ENCODE measurements at regions not wholly inside any gene's neighbourhood (a gene's known extent, or its start where the extent isn't known, plus 50 kb on each side); places are given as distances from the start of the nearest gene placed in this dataset.

DNA sequence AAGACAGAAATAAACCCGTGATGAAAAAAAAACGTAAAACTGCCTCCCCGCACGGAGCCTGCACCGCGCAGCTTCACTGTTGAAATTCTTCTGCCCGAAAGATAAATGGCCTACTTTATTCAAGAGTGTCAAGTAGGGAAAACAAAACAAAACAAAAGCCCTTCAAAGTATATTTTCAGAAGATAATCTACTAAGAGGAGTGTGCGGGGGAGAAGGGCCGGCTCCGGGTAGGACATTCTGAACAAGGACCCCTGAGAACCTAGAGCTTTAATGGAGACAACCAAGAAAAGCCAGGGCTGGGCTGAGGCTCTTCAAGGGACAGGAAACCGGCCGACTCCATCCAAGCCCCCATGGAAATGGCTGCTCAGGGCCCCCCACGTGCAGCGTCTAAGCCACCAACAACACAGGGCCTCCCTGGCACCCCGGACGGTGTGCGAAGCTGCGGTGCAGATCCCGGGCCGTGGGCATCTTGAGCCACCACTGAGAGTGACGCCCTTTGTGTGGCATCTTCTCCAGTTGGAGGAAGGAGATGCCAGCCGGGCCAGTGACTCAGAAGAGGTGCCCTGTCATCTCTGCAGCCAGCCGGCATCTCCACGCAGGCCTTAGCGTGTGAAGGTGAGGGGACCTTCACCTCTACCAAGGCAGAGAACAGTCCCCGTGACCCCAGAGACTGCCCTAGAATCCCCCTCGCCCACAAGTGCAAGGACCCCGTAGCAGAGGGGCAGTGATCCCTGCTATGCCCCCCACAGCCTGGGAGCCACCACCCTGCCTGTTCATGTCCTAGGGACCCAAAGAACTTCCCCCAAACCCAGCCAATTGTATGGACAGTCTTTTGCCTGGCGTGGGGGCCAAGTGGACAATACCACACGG is 250.8 kb downstream of the C16orf95 start:
- intact Hi-C loops (cut with DNase I): no loop called here
- peak in 2 of 42 donors; percentile 11 to 20 for DNase-seq

DNA sequence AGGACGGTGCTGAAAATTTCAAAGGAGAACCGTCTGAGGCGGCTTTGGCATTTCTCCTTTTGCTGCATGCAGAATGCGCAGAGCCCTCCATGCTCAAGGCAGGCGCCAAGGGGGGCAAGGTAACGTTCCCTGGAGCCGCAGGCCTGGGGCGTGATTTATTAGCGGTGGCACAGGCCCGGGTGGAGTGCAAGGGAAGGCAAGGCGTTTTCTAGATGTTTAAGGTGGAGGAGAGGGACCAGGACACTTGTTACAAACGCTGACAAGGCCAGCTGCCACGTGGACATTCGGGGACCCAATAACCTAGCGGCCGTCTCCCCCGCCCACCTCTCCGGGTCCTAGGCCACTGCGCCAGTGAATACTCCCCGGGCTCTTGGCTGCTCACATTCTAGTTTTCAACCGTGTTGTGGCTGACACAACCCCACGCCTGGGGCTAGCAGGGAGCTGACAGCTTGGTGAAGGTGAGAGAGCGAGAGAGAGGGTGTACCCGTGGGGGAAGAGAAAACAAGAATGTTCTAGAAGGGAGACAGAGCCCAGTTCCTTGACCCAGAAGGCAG is 250.1 kb downstream of the C16orf95 start:
- peak in 2 of 42 donors; percentile 15 to 22 for DNase-seq
- intact Hi-C loops (cut with DNase I): no loop called here

DNA sequence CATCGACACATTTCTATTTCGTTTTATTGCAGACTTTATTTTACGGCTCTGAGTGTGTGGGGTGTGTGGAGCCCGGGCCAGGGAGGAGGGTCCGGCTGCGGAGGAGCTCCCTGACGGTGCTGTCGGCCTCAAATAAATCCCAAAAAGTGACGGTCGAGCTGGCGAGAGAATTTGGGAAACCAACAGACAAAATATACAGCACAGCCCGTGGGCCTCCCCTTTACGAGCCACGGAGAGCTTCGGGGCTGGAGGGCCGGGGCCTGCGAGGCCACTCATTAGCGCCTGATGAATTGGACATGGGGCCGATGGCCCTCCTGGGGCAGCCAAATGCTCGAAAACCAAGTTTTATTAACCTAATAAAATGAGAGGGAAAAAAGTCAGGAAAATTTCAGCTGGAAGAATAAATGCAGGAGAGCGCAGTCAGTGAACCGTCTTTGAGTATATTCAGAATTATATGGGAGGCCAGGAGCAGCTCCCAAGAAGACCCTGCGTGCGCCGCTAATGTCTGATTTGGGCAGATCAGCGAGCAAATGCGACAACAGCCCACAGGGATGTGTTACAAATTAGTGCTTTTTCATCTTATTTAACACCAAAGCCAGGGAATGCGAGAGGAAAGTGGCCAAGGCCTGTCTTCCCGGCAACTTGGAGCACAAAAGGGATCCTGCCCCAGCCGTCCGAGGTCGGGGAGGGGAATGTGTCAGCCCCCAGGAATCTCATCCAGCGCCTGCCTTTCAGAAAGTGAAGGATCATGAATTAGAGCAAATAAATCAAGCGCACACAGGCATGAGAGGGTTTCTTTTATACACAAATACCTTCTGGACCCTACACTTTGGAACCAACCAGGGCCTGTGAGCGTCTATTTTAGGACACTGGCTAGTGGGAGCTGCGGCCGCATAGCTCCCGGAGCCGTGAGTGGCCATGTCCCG is 249.1 kb downstream of the C16orf95 start:
- DNase-seq: peak in 4 of 42 donors; percentile 23 to 55 (median 40)
- intact Hi-C loops (cut with DNase I): no loop called here

DNA sequence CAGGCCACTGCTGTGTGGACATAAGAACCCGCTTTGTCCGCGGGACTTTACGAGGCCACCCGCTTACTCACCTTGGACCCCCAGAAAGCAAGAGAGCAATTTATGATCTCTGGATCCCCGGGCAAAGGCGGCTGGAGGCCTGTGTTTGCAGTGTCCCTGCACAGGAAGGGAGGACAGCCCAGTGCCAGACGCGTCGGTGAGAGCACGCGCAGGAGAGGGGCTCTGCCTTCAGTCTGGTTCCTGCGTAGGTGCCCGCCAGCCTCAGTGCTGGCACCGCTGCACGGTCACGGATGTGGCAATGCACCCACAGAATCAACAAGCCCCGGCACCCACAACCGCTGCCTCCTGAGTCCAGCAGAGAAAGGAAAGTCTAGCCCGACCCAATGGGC is 248.4 kb downstream of the C16orf95 start:
- peak in 2 of 42 donors; percentile 21 to 35 for DNase-seq
- intact Hi-C loops (cut with DNase I): no loop called here

DNA sequence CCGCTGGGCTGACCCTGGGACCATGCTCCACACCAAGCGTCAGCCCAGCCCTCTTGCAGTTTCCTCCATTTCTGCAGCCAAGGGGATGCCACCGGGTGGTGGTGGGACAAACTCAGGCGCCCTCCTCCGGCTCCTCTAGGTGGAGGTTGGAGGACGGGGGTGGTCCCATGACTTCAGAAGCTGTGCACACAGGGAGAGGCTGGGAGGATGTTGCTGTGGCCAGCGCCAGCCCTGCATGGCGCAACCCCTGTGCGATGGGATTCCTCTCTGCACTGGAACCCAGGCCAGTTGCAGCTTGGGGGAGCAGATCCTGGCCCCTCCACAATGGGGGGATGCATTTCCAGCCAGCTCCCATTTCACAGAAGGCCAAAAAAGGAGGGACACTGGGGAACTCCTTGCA is 246.5 kb downstream of the C16orf95 start:
- intact Hi-C loops (cut with DNase I): no loop called here
- DNase-seq: peak in 2 of 42 donors; percentile 2 to 21

DNA sequence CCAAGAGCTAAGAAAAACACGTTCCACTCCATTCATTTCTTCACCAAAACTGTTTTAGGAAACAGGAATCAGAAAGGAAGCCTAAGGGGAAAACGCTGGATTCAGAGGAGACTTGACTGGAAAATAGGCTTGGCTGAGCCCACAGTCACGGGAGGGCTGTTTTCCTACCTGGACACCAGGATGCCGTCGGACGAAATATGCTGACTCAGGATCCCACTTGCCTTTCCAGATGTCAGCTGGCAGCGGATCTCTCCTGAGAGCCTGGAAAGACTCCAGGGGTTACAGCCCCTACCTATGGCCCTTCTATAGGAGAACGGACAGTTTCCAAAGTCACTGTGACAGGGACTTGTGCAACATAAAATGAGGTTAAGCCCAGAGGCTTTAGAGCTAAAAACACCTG is 245.1 kb downstream of the C16orf95 start:
- intact Hi-C loops (cut with DNase I): no loop called here
- DNase-seq: peak in 1 of 42 donors; percentile 16

DNA sequence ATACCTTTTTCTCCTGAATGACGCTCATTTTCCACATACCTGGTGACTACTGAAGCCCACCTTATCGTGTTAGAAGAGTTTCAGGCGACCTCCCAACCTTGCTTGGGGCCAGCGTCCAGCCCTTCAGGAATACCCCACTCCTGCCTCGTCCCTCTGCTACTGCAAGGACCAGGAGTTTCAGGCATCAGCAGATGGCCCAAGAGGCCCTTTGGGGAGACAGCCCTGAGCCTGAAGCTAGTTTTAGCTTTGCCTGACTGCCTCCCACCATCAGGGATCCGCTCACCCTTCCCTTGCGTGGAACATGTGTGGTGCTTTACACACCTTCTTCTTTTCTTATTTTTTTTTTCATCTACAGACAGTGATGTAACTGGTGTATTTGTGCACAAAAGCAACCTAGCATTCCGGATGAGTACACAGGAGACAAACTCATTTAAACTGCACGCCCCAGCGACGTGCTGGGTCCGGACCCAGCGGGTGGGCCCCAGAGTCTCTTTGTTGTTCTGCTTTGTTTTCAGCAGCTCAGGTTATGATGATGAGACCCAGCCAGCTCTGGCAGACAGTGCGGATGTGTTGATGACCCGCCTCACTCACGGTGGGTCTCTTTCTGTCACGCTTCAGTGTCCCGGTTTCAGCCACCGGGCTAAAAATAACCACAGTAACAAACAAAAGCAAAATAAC is 242.4 kb downstream of the C16orf95 start:
- peak in 1 of 42 donors; percentile 10 for DNase-seq
- intact Hi-C loops (cut with DNase I): no loop called here

DNA sequence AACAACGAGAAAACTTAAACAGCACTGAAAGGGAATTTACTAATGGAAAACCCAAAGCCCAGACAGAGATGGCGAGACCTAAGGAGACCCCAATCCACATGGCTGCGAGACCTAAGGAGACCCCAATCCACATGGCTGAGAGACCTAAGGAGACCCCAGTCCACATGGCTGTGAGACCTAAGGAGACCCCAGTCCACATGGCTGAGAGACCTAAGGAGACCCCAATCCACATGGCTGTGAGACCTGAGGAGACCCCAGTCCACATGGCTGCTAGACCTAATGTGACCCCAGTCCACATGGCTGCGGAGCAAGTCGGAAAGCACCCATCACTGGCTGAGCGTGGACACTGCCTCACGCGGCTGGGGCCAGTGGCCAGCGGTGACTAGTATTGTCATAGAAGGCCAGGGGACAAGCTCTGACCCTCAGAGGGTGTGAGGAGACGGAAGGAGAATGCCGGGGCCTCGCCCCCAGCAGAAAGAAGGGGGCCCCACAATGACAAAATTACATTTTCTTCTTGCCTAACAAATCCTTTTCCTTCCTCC is 241.8 kb downstream of the C16orf95 start:
- peak in 1 of 42 donors; percentile 4 for DNase-seq
- intact Hi-C loops (cut with DNase I): no loop called here

DNA sequence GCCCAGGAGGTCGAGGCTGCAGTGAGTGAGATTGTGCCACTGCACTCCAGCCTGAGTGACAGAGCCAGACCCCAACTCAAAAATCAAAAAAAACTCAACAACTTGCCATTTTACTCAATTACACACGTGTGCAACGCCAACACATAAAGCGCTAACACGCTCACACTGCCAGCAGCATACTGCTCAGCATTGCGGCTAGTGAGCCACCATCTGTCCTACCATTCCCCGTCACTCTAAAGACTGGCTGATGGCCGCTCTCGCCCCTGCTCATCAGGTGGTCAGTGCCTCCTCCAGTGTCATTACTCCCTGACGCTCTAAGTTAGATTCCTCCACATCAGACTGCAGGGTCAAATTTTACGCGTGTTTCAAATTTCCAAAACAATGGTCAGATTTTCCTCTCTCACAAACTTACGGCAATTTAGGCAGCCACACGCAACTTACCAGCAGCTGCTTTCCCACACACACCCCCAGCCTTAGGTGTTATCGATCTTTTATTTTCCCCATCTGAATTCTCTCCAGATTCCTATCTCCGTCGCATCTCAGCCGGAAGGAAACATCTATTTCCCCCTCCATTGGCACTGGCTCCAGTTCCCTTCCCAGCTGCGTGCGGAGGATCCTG is 240.8 kb downstream of the C16orf95 start:
- intact Hi-C loops (cut with DNase I): no loop called here
- peak in 1 of 42 donors; percentile 3 for DNase-seq

DNA sequence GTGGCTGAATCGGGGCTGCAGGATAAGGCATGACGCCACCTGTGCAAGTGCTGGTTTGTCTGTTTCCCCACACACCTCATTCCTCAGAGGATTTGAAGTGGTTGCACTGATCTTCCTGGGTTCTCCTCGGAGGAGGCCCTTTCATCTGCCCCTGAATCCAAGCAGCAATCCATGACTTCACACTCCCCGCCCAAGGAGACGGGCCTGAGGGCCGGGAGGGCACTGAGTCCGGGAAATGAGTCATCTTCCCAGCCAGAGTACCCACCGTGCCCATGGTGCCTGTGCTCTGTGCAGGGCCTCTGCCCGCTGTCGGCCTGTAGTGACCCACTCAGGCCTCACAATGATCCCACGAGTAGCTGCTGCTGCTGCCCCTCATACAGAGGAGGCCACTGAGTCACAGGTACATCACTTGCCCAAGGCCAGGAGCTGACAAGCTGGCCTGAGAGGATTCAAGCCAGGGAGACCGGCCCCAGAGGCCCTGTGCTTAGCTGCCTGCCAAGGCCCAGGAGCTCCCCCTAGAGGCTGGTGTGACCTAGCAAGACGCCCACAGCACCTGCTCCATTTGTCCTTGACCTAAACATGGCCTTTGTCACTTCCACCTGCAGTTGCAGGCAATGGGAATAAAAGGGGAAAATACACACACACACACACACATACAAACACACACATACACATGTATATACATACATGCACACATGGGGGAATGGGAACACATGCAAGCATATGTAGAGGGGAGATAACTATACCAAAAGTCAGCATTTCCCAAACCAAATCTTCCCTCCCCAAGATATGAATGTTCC is 240.0 kb downstream of the C16orf95 start:
- peak in 24 of 42 donors; percentile 13 to 67 (median 31) for DNase-seq
- intact Hi-C loops (cut with DNase I): no loop called here

DNA sequence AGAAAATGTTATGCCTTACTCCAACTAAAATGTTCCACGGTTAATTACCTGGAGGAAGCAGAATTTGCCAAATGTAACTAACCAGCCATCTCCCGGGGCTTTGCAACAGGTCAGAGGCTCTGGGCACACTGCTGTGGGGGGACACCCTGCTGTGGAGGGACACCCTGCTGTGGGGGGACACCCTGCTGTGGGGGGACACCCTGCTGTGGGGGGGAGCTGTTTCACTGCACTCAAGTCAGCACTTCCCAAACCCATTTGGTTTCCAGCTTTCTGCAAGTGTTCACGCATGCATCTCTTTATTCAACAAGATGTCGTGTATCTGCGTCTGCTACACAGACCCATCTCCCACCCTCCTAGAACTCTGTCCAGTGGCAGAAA is 239.5 kb downstream of the C16orf95 start:
- intact Hi-C loops (cut with DNase I): no loop called here
- DNase-seq: no peak

DNA sequence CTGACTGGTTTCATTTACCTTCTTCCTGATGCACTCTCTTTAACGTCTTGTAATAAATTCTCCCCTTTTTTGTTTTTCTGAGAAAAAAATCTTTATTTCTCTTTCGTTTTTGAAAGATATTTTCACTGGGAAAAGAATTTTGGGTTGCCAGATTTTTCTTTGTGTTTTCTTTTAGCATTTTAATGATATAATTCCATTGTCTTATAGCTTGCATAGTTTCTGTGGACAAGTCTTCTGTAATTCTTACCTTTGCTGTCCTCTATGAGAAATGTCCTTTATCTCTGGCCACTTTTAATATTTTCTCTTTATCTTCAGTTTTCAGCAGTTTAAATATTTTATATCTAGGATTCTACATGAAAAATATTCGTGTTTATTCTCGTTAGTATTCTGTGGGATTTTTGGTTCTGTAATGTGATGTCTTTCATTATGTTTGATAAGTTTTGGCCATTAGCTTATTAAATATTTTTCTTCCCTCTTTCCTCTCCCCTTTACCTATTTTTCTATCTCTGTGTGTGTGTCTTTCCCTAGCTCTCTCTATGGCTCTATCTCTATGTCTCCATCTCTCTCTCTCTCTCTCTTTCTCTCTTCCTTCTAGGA is 236.5 kb downstream of the C16orf95 start:
- DNase-seq: no peak
- intact Hi-C loops (cut with DNase I): no loop called here

DNA sequence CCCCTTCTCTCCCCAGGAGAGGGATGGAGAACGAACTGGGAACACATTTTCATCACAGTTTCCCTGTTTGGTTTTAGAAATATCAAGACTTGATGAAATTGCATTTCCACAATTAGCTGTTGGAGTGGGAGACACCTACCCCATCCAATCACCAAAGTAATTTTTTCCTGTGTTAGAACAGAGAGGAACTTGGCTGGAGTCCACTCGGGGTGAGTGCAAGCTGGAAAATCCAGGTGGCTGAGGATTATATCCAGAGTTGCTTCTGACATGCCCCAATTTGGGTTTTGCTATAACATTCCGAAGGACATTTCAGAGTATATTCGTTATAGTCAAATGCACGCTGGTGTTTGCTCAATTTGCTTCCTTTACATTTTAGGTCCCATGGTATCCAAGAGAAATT is 231.8 kb downstream of the C16orf95 start:
- no peak for DNase-seq

DNA sequence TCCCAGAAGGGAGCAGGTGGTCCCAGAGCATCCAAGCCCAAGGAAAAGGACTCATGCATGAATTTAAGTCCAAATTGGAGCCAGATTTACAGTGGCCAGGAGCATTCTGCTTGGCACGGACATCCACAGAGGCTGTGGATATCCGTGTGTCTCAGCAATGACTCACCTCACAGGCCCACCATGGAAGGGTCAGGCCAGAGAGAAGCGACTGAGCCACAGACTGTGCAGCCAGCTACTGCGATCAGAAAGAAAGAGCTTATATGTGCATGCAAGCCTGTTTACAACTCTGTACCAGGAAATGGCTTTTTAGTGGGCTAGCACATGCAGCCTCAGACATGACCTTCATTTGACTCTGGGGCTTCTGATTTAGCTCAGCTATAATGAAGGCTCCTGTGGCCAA is 231.0 kb downstream of the C16orf95 start:
- no peak for DNase-seq
- intact Hi-C loops (cut with DNase I): no loop called here

More for the DNA sequence above, 231.8 kb downstream of the C16orf95 start:
- intact Hi-C loops (cut with DNase I): no loop called here

DNA sequence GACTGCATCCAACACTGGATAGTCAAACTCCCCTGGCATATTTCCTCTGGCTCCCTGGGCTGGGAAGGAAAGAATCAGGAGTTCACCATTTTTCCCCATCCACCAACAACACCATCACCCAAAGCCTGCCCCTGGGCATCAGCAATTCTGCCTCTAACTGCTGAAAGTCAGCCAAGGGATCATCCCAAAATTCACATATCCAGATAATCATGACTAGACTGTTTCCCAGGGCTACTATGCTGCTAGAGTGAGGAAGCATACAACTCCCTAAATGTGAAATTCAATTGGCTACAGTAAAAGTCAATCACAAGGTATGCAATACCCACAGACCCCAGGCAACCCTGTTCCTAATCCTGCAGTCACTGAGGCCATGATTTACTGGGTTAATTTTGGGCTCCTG is 230.6 kb downstream of the C16orf95 start:
- no peak for DNase-seq
- intact Hi-C loops (cut with DNase I): no loop called here

DNA sequence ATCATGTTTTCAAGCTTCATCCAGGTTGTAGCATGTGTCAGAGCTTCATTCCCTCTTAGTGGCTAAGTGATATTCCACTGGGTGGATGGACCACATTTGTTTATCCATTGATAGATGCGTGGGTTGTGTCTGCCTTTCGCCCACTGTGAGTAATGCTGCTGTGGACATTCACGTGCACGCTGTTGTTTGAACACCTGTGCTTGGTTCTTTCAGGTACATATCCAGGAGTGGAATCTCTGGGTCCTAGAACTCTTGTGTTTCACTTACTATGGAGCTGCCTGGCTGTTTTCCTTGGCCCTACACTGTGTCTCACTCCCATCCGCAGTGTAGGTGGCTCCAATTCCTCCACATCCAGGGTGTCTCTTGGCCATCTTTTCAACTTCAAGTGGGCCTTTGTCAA is 224.2 kb downstream of the C16orf95 start:
- DNase-seq: no peak
- intact Hi-C loops (cut with DNase I): no loop called here
